Stimulated activated CD8-positive, alpha-beta memory T cell treated with anti-CD3 and anti-CD28 coated beads, Interleukin-15, amount 100 ng/mL, for 1 hour (primary cell): ENCODE measurements at regions not wholly inside any gene's neighbourhood (a gene's known extent, or its start where the extent isn't known, plus 50 kb on each side); places are given as distances from the start of the nearest gene placed in this dataset.

Experiments
- DNase-seq: peaks from one replicate; pipeline ENCODE4 v3.0.0-alpha.2; 2020; ENCODE audit warnings: low read depth

- DNase-seq: no peak
Measured at GRCh38 chr13:74389056-74389455, 254.9 kb upstream of the KLF12 start.

- DNase-seq: no peak
Measured at GRCh38 chr13:74388626-74389025, 254.4 kb upstream of the KLF12 start.

GRCh38 chr13:74372511-74372910 lies 238.3 kb upstream of the KLF12 start:
- DNase-seq: no peak

GRCh38 chr13:74367193-74367592 lies 233.0 kb upstream of the KLF12 start:
- DNase-seq: no peak

GRCh38 chr13:74361274-74361673 lies 227.1 kb upstream of the KLF12 start:
- DNase-seq: no peak

GRCh38 chr13:74346960-74347359 lies 212.8 kb upstream of the KLF12 start:
- DNase-seq: no peak

- no peak for DNase-seq
Measured at GRCh38 chr13:74338341-74338740, 204.1 kb upstream of the KLF12 start.

- DNase-seq: no peak
Measured at GRCh38 chr13:74336546-74336945, 202.3 kb upstream of the KLF12 start.

GRCh38 chr13:74335370-74335769 lies 201.2 kb upstream of the KLF12 start:
- DNase-seq: no peak

- no peak for DNase-seq
Measured at GRCh38 chr13:74329962-74330361, 195.8 kb upstream of the KLF12 start.

GRCh38 chr13:74325106-74325505 lies 190.9 kb upstream of the KLF12 start:
- no peak for DNase-seq

- DNase-seq: no peak
Measured at GRCh38 chr13:74324338-74324737, 190.1 kb upstream of the KLF12 start.

- no peak for DNase-seq
Measured at GRCh38 chr13:74322562-74322961, 188.4 kb upstream of the KLF12 start.

GRCh38 chr13:74320282-74320681 lies 186.1 kb upstream of the KLF12 start:
- no peak for DNase-seq

- DNase-seq: no peak
Measured at GRCh38 chr13:74316547-74316946, 182.3 kb upstream of the KLF12 start.

- DNase-seq: no peak
Measured at GRCh38 chr13:74306496-74306895, 172.3 kb upstream of the KLF12 start.

GRCh38 chr13:74305876-74306275 lies 171.7 kb upstream of the KLF12 start:
- no peak for DNase-seq

GRCh38 chr13:74301258-74301935 lies 167.2 kb upstream of the KLF12 start:
- no peak for DNase-seq

- no peak for DNase-seq
Measured at GRCh38 chr13:74300162-74300561, 166.0 kb upstream of the KLF12 start.

GRCh38 chr13:74299721-74300120 lies 165.5 kb upstream of the KLF12 start:
- no peak for DNase-seq

GRCh38 chr13:74298923-74299322 lies 164.7 kb upstream of the KLF12 start:
- DNase-seq: no peak

GRCh38 chr13:74289861-74290773 lies 155.9 kb upstream of the KLF12 start:
- no peak for DNase-seq

GRCh38 chr13:74289107-74289506 lies 154.9 kb upstream of the KLF12 start:
- DNase-seq: no peak
